Naive thymus-derived CD8-positive, alpha-beta T cell (primary cell): ENCODE measurements at regions not wholly inside any gene's neighbourhood (a gene's known extent, or its start where the extent isn't known, plus 50 kb on each side); places are given as distances from the start of the nearest gene placed in this dataset.

ENCODE experiments used
- ATAC-seq, 2 donors: fragments of 150-1000 bp; cut with Tn5 transposase in 1 of 2; sonication (Bioruptor Pico), chemical (Tn5 transposase) in 1 of 2; 1 replicate in 1 of 2; 2 replicates in 1 of 2; pipeline ENCODE4 v1.10.0; 2021; ENCODE audit warnings: mild to moderate bottlenecking in 2 of 2, moderate library complexity in 2 of 2
- POLR2A ChIA-PET: fragments of 350-600 bp; sonication (Branson Sonifier 250); formaldehyde crosslinking; loops from one replicate; lab custom pipeline; 2021; ENCODE audit warnings: antibody characterized with exemption; lab: Charles Lee
- DNase-seq, 10 donors: peaks; one replicate each; pipeline versions ENCODE4 v3.0.0 to v3.0.0-alpha.2; 2020 to 2022
- H3K27ac Mint-ChIP-seq, 10 donors: one replicate each; pipeline ENCODE4 v1.8.0; 2020 to 2022; ENCODE audit warnings: mild to moderate bottlenecking in 10 of 10, mixed read lengths in 10 of 10, moderate library complexity in 4 of 10, inconsistent platforms in 1 of 10
- H3K27me3 Mint-ChIP-seq, 5 donors: one replicate each; pipeline ENCODE4 v1.8.0; 2021 to 2022; ENCODE audit warnings: mixed read lengths in 5 of 5
- H3K36me3 Mint-ChIP-seq, 3 donors: one replicate each; pipeline ENCODE4 v1.8.0; 2020 to 2022; ENCODE audit warnings: mixed read lengths in 3 of 3, mild to moderate bottlenecking in 2 of 3, inconsistent platforms in 1 of 3
- H3K4me1 Mint-ChIP-seq, 4 donors: one replicate each; pipeline ENCODE4 v1.8.0; 2021 to 2022; ENCODE audit warnings: mixed read lengths in 4 of 4
- H3K4me3 Mint-ChIP-seq, 10 donors: one replicate each; pipeline ENCODE4 v1.8.0; 2020 to 2022; ENCODE audit warnings: mild to moderate bottlenecking in 10 of 10, mixed read lengths in 10 of 10, moderate library complexity in 6 of 10, inconsistent platforms in 1 of 10
- H3K9me3 Mint-ChIP-seq, 9 donors: one replicate each; pipeline ENCODE4 v1.8.0; 2020 to 2022; ENCODE audit warnings: mixed read lengths in 9 of 9, mild to moderate bottlenecking in 3 of 9, inconsistent platforms in 1 of 9, moderate library complexity in 1 of 9

DNA sequence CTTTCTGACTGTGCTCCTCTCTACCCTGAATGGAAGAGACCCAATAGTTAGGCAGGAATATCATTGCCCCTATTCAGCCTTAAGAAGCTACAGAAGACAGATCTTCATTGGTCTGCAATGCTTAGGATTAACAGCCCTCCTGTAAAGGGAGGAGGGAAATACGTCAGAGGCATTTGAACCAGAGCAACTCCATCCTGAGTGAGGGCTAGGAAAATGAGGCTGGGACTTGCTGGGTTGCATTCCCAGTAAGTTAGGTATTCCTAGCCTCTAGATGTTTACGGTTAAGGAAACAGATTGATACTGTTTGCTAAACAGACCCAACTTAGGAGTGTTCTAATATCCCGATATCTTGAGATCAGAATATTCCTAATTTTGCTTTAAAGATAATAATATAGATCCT is 63.5 kb downstream of the PCDH18 start:
- Mint-ChIP-seq H3K36me3 (no peaks in the 10 kb centered on the region), H3K27me3 (no peaks in the 10 kb centered on the region)
- POLR2A ChIA-PET: no interaction called here

DNA sequence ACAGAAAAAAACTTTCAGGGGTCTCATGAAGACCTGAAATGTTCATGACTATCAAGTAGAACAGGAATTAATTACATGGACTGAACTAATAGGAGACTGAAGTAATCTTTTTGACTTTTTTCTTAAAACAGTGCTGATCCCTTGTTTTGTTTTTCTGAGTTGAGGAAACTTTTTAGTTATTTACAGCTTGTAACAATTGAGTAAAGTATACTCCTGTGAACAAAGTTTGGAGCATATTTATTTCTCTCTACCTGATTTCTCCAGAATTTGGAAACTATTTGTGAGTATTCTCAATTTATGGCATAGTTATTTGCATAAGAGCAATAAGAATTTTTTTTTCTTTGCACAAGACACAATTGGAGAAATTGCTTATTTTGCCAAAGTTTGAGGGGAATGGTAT is 64.8 kb downstream of the PCDH18 start:
- Mint-ChIP-seq H3K4me3 (no peak overlapping the region), H3K9me3 (peaks cover 0 to 30% (median 9%) of the 10 kb centered on the region in 9 donors), H3K4me1 (no peaks in the 10 kb centered on the region), H3K36me3 (peaks cover 0 to 4% (median 0%) of the 10 kb centered on the region in 3 donors), H3K27ac (no peak overlapping the region), H3K27me3 (no peaks in the 10 kb centered on the region)
- no peak for DNase-seq
- no peak for ATAC-seq
- POLR2A ChIA-PET: no interaction called here

More for the DNA sequence above, 63.5 kb downstream of the PCDH18 start:
- H3K9me3 Mint-ChIP-seq: peaks cover 0 to 24% (median 9%) of the 10 kb centered on the region in 9 donors
- no peak overlapping the region for H3K27ac Mint-ChIP-seq
- no peaks in the 10 kb centered on the region for H3K4me1 Mint-ChIP-seq
- no peak overlapping the region for H3K4me3 Mint-ChIP-seq
- ATAC-seq (no peak), DNase-seq (no peak)

DNA sequence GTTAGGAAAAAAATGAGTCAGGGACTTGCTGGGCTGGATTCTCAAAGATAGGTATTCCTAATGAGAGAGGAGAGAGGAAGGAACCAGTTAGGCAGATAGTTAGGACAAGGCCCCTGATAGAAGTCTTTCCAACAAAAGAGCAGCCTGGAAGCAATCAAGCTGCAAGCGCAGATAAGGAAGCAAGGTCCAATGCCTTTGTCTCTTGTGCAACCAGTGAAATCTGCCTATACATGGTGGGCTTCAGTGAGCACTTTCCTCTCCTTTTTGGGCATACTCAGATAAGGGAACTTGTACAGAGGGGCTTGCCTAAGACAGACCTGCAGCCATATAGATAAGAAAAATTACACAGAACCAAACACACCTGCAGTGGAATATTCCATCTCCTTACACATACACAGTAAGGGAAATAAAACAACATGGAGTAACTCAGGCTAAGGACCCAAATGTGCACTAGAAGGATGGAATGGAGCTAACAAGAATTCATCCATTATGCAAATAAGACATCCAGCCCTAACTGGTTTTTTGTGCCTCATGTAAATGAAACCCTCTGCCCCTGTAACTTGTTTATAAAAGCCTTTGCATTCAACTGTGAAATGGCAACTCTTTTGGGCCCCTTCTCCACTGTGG is 68.8 kb downstream of the PCDH18 start:
- Mint-ChIP-seq H3K27me3 (no peaks in the 10 kb centered on the region), H3K4me3 (no peak overlapping the region), H3K4me1 (no peaks in the 10 kb centered on the region), H3K27ac (no peak overlapping the region), H3K36me3 (peaks cover 0 to 4% (median 0%) of the 10 kb centered on the region in 3 donors), H3K9me3 (peaks cover 0 to 40% (median 10%) of the 10 kb centered on the region in 9 donors)
- no peak for DNase-seq
- POLR2A ChIA-PET: no interaction called here
- ATAC-seq: no peak

DNA sequence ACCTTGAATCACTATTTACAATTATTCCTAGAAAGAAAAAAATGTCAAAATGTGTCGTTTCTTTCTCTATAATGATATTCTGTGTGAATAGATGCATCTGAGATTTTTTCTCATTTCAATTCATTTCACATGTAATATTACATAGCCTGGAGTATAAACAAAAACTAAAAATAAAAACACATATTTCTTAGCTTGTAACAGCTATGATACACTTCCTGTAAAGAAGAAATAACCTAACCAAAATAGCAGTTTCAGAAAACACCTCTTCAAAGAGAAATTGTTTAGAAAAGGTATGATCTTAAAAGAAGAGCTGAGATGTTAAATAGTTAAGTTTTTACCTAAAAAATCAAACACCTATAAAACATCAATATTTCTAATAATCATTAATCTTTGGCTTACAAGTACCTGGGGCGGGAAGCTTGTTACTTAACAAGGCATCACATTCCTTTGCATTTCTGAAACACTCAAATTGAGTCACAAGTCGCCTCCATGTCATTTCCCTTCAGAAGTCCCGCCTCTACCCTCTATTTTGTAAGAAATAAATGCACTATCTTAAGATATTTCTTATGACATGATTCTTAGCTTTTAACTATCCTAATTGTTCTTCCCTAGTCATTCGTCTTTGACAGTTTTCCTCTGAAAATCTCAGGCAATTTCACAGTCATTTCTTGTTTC is 76.5 kb downstream of the PCDH18 start:
- no peak for ATAC-seq
- no peaks in the 10 kb centered on the region for H3K27me3 Mint-ChIP-seq
- no peaks in the 10 kb centered on the region for H3K36me3 Mint-ChIP-seq
- no peaks in the 10 kb centered on the region for H3K4me1 Mint-ChIP-seq
- peaks cover 0 to 17% (median 4%) of the 10 kb centered on the region in 9 donors for H3K9me3 Mint-ChIP-seq
- H3K4me3 Mint-ChIP-seq: no peak overlapping the region
- POLR2A ChIA-PET: no interaction called here
- no peak overlapping the region for H3K27ac Mint-ChIP-seq
- no peak for DNase-seq

DNA sequence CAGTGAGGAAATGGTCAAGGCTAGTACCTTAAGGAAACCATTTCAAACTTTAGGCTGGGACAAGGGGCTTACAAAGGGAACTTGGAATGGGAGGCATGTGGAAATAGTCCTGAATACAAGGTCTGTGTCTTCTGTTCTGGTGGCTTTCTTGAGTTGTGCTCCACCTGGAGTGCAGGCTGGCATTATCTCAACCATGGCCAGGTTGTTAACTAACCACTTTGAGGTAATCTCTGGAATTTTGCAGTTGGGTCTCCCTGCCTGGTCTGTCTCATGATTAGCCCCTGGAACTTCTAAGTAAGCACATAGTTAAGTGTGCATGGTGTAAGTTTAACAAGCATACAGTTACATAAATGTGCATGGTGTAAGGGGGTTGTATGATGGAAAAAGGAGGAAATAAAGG is 77.5 kb downstream of the PCDH18 start:
- H3K4me3 Mint-ChIP-seq: no peak overlapping the region
- no peak overlapping the region for H3K27ac Mint-ChIP-seq
- no peak for DNase-seq
- POLR2A ChIA-PET: no interaction called here
- peaks cover 0 to 8% (median 3%) of the 10 kb centered on the region in 9 donors for H3K9me3 Mint-ChIP-seq
- no peaks in the 10 kb centered on the region for H3K4me1 Mint-ChIP-seq
- H3K36me3 Mint-ChIP-seq: no peaks in the 10 kb centered on the region
- ATAC-seq: no peak
- H3K27me3 Mint-ChIP-seq: no peaks in the 10 kb centered on the region

DNA sequence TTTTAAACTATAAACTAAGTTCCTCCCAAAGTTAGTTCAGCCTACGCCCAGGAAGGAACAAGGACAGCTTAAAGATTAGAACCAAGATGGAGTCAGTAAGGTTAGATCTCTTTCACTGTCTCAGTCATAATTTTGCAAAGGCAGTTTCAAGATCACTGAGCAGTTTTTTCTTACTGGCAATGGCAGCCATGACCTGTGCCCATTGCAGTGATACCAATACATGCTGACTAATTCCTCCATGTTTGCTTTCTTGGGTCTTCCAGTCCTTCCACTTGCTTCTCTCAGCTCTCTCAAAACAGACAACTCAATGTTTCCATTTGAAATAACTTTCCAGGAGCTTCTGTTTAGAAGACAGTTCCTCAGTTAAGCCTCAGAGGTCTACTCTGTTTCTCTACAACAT is 79.5 kb downstream of the PCDH18 start:
- Mint-ChIP-seq H3K27me3 (no peaks in the 10 kb centered on the region), H3K36me3 (no peaks in the 10 kb centered on the region), H3K9me3 (peaks cover 0 to 8% (median 4%) of the 10 kb centered on the region in 9 donors), H3K4me1 (no peaks in the 10 kb centered on the region), H3K27ac (no peak overlapping the region), H3K4me3 (no peak overlapping the region)
- ATAC-seq (no peak), DNase-seq (no peak)
- POLR2A ChIA-PET: no interaction called here

DNA sequence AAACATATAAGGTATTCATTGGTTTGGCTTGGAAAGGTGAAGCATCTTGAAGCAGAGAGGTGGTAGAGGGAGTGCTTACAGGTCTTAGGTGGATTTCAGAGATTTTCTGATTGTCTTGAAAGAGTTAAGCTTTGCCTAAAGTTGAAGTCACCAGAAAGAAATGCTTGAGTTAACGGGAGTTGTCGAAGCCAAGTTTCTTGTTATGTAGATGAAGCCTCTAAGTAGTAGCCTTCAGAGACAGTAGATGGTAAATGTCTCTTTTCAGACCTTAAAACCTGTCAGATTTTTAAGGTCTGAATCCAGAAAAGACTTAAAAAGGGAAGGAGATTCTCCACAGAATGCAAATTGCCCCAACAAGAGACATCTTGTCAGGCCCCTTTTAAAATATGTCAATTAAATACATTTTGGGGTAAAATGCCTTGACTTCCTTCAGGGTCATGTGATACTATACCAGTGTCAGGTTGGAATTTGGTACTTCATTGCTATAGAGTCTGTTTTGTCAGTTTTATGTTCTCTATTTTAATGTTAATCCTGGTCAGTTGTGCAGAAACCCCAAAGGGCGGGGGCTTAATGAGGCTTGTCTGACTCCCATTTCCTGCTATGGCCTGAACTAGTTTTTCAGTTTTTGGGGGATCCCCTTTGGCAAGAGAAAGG is 81.0 kb downstream of the PCDH18 start:
- Mint-ChIP-seq H3K4me3 (no peak overlapping the region), H3K36me3 (no peaks in the 10 kb centered on the region), H3K27ac (peak overlapping the region in 1 of 10 donors; percentile 33), H3K4me1 (no peaks in the 10 kb centered on the region), H3K9me3 (peaks cover 0 to 8% (median 4%) of the 10 kb centered on the region in 9 donors), H3K27me3 (no peaks in the 10 kb centered on the region)
- DNase-seq (no peak), ATAC-seq (no peak)
- POLR2A ChIA-PET: no interaction called here

DNA sequence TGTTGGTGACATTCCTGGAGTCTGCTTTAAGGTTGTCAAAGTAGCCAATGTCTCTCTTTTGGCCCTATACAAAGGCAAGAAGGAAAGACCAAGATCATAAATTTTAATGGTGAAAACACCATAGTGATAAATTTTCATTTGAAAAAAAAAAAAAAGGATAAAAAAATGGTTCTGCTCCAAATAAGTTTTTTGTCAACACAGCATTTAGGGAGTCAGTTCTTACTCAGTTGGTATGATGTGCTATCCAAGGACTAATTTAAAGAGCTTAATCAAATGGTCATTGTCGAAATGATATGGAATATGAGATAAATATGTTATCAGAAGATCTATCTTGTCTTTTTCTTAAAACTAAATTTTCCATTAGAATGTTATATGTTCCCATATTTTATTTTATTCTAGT is 83.9 kb downstream of the PCDH18 start:
- Mint-ChIP-seq H3K4me3 (no peak overlapping the region), H3K27me3 (no peaks in the 10 kb centered on the region), H3K9me3 (peaks cover 0 to 11% (median 4%) of the 10 kb centered on the region in 9 donors), H3K4me1 (no peaks in the 10 kb centered on the region), H3K27ac (no peak overlapping the region), H3K36me3 (no peaks in the 10 kb centered on the region)
- POLR2A ChIA-PET: no interaction called here
- ATAC-seq (no peak), DNase-seq (no peak)

DNA sequence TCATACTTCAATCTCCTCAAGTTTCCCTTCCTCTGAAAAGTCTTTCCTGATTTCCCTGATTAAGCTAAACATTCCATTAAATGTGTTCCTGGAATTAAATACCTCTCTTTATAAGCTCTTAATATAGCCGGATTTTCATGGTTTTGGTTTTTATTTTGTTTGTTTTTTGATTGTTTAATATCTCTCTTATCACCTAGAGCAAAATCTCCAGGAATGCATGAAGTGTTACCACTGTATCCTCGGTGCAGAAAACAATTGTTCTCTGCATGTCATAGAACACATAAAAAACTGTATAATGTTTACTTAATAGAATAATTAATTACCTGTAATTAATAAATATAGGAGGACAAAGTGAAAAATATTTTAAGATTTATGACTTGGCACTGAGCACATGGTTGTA is 86.2 kb downstream of the PCDH18 start:
- Mint-ChIP-seq H3K27me3 (no peaks in the 10 kb centered on the region), H3K36me3 (no peaks in the 10 kb centered on the region), H3K9me3 (peaks cover 0 to 11% (median 2%) of the 10 kb centered on the region in 9 donors), H3K4me1 (no peaks in the 10 kb centered on the region), H3K27ac (no peak overlapping the region), H3K4me3 (no peak overlapping the region)
- no peak for DNase-seq
- POLR2A ChIA-PET: no interaction called here
- no peak for ATAC-seq

DNA sequence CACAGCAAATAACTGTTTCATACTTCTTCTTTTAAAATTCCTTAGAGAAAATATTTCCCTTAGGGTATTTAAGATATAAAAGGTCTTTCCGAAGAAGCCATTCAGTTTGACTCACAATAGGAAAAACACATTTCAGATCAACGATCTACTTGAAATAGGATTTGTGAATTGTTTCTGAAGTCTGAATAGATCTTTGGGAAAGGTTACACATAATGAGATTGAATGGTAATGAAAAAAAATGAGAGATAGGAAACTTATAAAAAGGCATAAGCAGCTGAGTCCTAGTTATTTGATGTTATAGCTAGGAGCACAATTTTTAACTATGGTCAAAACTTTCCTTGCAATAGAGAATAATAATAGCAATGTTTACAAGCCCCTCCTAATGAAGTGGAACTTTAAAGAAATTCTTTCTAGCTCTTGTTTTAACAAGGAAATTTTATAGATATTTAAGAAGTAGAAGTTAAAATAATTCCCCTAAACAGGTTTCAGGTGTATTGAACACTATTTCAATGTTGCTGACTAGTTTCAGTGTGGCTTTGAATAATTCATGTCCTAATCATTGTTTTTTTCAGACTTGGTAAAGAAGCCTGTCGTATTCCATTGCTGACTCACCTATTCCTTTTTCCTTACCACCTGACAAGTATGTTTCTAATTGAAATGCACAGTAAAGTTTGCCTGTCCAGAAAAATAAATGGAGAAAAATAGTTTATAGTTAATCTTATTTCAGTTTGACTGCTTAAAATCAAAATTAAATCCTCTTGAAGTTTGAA is 89.1 kb downstream of the PCDH18 start:
- no peaks in the 10 kb centered on the region for H3K36me3 Mint-ChIP-seq
- no peak overlapping the region for H3K27ac Mint-ChIP-seq
- no peak for ATAC-seq
- DNase-seq: no peak
- no peaks in the 10 kb centered on the region for H3K4me1 Mint-ChIP-seq
- POLR2A ChIA-PET: no interaction called here
- peaks cover 0 to 11% (median 0%) of the 10 kb centered on the region in 9 donors for H3K9me3 Mint-ChIP-seq
- H3K4me3 Mint-ChIP-seq: no peak overlapping the region
- H3K27me3 Mint-ChIP-seq: no peaks in the 10 kb centered on the region

DNA sequence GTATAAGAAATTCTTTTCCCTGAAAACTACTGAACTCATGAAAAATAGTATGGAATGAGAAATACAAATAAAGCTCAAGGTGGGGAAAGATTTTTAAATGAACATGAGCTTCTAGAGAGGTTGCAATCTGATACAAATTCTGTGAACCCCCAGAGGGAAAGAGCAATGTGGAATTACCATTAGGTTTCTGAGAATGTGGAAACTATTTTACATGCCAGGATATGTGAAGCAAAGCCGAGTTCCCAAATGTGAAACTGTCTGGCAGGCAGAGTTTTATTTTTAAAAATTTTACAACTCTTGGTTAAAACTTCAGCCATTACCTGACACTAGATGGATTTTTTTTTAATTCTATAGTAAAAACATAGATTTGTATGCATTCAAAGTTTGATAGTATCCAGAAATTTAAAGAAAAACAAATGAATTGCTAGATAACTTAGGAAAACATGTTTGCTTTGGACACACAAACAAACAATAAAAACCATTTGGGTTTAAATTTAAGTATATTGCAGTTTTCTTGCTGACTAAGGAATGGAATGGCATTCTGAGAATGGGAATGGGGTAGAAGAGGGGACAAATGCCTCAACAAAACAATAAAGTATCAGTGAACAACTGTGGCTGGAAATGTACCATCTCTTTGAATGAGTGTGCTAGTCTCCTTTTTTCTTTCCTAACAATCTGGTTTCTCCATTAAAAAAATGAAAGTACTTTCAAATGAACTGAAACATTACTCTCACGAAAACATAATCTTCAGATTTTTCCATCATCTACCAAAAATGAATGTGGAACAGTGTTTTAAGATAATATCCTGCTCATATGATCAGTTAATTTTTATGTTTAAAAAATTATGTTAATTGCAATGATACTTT is 99.6 kb downstream of the PCDH18 start:
- Mint-ChIP-seq H3K4me1 (no peaks in the 10 kb centered on the region), H3K36me3 (no peaks in the 10 kb centered on the region), H3K9me3 (peaks cover 0 to 13% (median 2%) of the 10 kb centered on the region in 9 donors), H3K27me3 (no peaks in the 10 kb centered on the region), H3K27ac (no peak overlapping the region), H3K4me3 (no peak overlapping the region)
- POLR2A ChIA-PET: no interaction called here
- ATAC-seq: no peak
- no peak for DNase-seq

DNA sequence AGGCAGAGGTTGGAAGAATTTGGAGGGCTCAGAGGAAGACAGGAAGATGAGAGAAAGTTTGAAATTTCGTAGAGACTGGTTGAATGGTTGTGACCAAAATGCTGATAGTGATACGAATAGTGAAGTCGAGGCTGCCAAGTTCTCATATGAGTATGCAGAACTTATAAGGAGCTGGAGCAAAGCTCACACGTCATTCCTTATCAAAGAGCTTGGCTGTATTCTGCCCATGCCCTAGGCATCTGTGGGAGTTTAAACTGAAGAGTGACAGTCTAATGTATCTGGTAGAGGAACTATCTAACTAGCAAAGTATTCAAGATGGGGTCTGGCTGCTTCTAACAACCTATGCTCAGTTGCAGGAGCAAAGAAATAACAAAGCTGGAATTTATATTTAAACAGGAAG is 102.1 kb downstream of the PCDH18 start:
- no peaks in the 10 kb centered on the region for H3K36me3 Mint-ChIP-seq
- H3K9me3 Mint-ChIP-seq: peaks cover 0 to 8% (median 4%) of the 10 kb centered on the region in 9 donors
- no peak overlapping the region for H3K4me3 Mint-ChIP-seq
- no peak overlapping the region for H3K27ac Mint-ChIP-seq
- ATAC-seq (no peak), DNase-seq (no peak)
- POLR2A ChIA-PET: no interaction called here
- H3K4me1 Mint-ChIP-seq: no peaks in the 10 kb centered on the region
- H3K27me3 Mint-ChIP-seq: no peaks in the 10 kb centered on the region
